Skeletal muscle satellite cell (primary cell): ENCODE measurements at regions not wholly inside any gene's neighbourhood (a gene's known extent, or its start where the extent isn't known, plus 50 kb on each side); places are given as distances from the start of the nearest gene placed in this dataset.

Source experiments
- H3K27me3 ChIP-seq: 2 replicates; pipeline ENCODE4 v1.7.0; 2013; ENCODE audit warnings: low read length; ENCODE audit not compliant: control insufficient read depth, insufficient read depth
- H3K36me3 ChIP-seq: 2 replicates; pipeline ENCODE4 v1.7.0; 2013; ENCODE audit warnings: mild to moderate bottlenecking, control low read depth, low read length; ENCODE audit not compliant: insufficient read depth
- H3K4me1 ChIP-seq: 2 replicates; pipeline ENCODE4 v1.7.0; 2013; ENCODE audit warnings: low read length; ENCODE audit not compliant: control insufficient read depth, insufficient read depth
- H3K4me2 ChIP-seq: 2 replicates; pipeline ENCODE4 v1.7.0; 2013; ENCODE audit warnings: mild to moderate bottlenecking, low read length
- H3K4me3 ChIP-seq: 2 replicates; pipeline ENCODE4 v1.7.0; 2013; ENCODE audit warnings: low read length
- H3K9ac ChIP-seq: 2 replicates; pipeline ENCODE4 v1.7.0; 2013; ENCODE audit warnings: mild to moderate bottlenecking, low read depth, low read length, moderate library complexity
- H3K9me3 ChIP-seq: replicated peaks from 2 replicates; pipeline ENCODE4 v1.7.0; 2013; ENCODE audit warnings: mild to moderate bottlenecking, control low read depth, low read length

DNA sequence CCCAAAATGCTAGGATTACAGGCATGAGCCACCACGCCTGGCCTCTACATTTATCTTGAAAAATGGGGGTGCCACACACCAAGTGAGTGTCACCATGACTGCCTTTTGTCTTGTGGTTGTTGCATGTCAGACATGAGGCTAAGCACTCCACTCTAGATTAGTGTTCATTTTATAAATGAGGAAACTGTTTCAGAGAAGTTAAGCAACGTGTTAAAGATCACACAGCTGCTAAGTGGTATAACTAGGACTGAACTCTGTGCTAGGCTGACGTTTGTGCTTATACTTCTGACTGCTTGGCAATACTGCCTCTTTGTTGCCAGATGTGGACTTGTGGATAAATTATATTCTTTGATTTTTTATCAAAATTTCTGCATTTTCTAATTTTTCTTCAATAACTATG lies 50.8 kb upstream of the SMAD6 start:
- H3K27me3 ChIP-seq, result no peaks in the 10 kb centered on the region

DNA sequence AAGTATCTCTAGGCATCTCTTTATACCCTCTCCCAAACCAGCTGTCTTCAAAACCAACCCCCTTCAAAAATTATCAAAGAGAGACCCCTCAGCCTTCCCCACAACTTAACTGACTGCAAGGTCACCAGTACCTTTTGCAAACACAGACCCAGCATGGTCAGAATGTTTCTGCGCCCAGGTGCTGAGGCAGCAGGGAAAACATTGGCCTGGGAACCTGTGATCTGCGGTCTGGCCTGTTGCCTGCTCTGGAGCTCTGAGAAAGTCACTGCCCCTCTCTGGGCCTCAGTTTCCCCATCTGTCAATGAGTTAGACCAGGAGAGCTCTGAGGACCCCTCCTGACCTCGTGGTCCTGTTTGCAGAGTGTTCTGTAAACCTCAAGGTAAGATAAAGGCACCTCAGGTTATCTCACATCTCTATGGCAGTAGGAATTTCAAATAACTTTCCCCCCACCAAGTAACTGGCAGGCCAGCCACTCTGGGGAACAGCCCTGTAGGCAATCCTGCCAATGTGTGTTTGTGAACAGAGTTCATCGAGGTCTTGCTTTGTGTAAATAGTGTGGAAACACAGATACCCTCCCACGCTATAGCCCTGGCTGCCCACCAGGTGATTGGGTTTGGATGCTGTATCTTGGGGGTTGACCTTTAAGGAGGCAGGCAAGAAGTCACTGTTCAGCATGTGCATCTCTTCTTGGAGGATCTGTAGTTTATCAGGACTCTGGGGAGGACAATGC lies 50.0 kb upstream of the SMAD6 start:
- Histone ChIP-seq H3K36me3 (no peaks in the 10 kb centered on the region), H3K4me2 (no peak overlapping the region), H3K9ac (no peak overlapping the region), H3K4me3 (no peak overlapping the region), H3K27me3 (no peaks in the 10 kb centered on the region), H3K4me1 (peaks cover 16% of the 10 kb centered on the region), H3K9me3 (no peaks in the 10 kb centered on the region)

More for the DNA sequence above, 50.8 kb upstream of the SMAD6 start:
- H3K36me3 ChIP-seq, result no peaks in the 10 kb centered on the region
- H3K9ac ChIP-seq, result no peak overlapping the region
- H3K4me1 ChIP-seq, result peaks cover 25% of the 10 kb centered on the region
- H3K4me2 ChIP-seq, result no peak overlapping the region
- H3K9me3 ChIP-seq, result no peaks in the 10 kb centered on the region
- H3K4me3 ChIP-seq, result no peak overlapping the region
